GM21390 (cell line): ENCODE measurements at regions not wholly inside any gene's neighbourhood (a gene's known extent, or its start where the extent isn't known, plus 50 kb on each side); places are given as distances from the start of the nearest gene placed in this dataset.

ENCODE experiments used
- ATAC-seq: cut with Tn5 transposase; IDR thresholded peaks from one replicate; pipeline ENCODE4 v1.9.1; 2021; ENCODE audit not compliant: unreplicated experiment

- ATAC-seq, result no peak
Observed at GRCh38 chr6:9623985-9624384, 790.9 kb downstream of the TFAP2A start.

GRCh38 chr6:9623228-9623832 lies 791.5 kb downstream of the TFAP2A start:
- ATAC-seq, result no peak

GRCh38 chr6:9621276-9621675 lies 793.6 kb downstream of the TFAP2A start:
- ATAC-seq, result no peak

GRCh38 chr6:9620687-9621086 lies 794.2 kb downstream of the TFAP2A start:
- ATAC-seq, result no peak

- ATAC-seq, result no peak
Observed at GRCh38 chr6:9620263-9620662, 794.6 kb downstream of the TFAP2A start.

- no peak for ATAC-seq
Observed at GRCh38 chr6:9614778-9615177, 800.1 kb downstream of the TFAP2A start.

GRCh38 chr6:9612489-9612888 lies 802.4 kb downstream of the TFAP2A start:
- no peak for ATAC-seq

GRCh38 chr6:9610620-9611415 lies 804.1 kb downstream of the TFAP2A start:
- no peak for ATAC-seq

- ATAC-seq, result no peak
Observed at GRCh38 chr6:9606435-9607134, 808.3 kb downstream of the TFAP2A start.

GRCh38 chr6:9594746-9595145 lies 820.1 kb downstream of the TFAP2A start:
- ATAC-seq, result no peak

- ATAC-seq, result no peak
Observed at GRCh38 chr6:9593554-9593953, 821.3 kb downstream of the TFAP2A start.

- no peak for ATAC-seq
Observed at GRCh38 chr6:9583753-9584352, 831.0 kb downstream of the TFAP2A start.

GRCh38 chr6:9581155-9581554 lies 833.7 kb downstream of the TFAP2A start:
- ATAC-seq, result no peak

GRCh38 chr6:9576521-9576920 lies 838.4 kb downstream of the TFAP2A start:
- no peak for ATAC-seq

GRCh38 chr6:9566096-9566495 lies 848.8 kb downstream of the TFAP2A start:
- no peak for ATAC-seq

GRCh38 chr6:9564021-9564420 lies 850.9 kb downstream of the TFAP2A start:
- no peak for ATAC-seq

- ATAC-seq, result no peak
Observed at GRCh38 chr6:9563568-9563967, 851.3 kb downstream of the TFAP2A start.

- ATAC-seq, result no peak
Observed at GRCh38 chr6:9554806-9555205, 860.1 kb downstream of the TFAP2A start.

- ATAC-seq, result no peak
Observed at GRCh38 chr6:9554323-9554722, 860.6 kb downstream of the TFAP2A start.

- no peak for ATAC-seq
Observed at GRCh38 chr6:9553002-9553401, 861.9 kb downstream of the TFAP2A start.

GRCh38 chr6:9543649-9544048 lies 871.2 kb downstream of the TFAP2A start:
- ATAC-seq, result no peak
